ENCODE measurements at regions not wholly inside any gene's neighbourhood (a gene's known extent, or its start where the extent isn't known, plus 50 kb on each side); places are given as distances from the start of the nearest gene placed in this dataset.

GRCh38 chr13:37295071-37295470 is 189.6 kb upstream of the CSNK1A1L start:
- no peak for TF ChIP-seq SUZ12 (IDR thresholded peaks at IDR 0.05; ENCODE audit: extremely low read depth, insufficient read depth, insufficient read length)
- TF ChIP-seq ZNF274 (IDR thresholded peaks at IDR 0.05; ENCODE audit: low read depth, low read length), result no peak
- no peak for TF ChIP-seq YY1 (IDR thresholded peaks at IDR 0.05; ENCODE audit: insufficient read depth, insufficient read length)

Data from NT2/D1 (cell line).